K562 (cell line): ENCODE measurements at regions not wholly inside any gene's neighbourhood (a gene's known extent, or its start where the extent isn't known, plus 50 kb on each side); places are given as distances from the start of the nearest gene placed in this dataset.

Experiments used
- ATAC-seq: fragments of 200-7000 bp; cut with Tn5 transposase; 3 replicates; pipeline ENCODE4 v1.9.1; 2020; ENCODE audit warnings: moderate library complexity
- BruUV-seq: library from RNA; stranded (reverse); fragments of 400-500 nt; replicated peaks from 2 replicates; lab custom pipeline; 2021; lab: Mats Ljungman, UMichigan
- CTCF ChIA-PET: fragments of 300-600 bp; formaldehyde crosslinking; extraction: SDS; loops from one replicate; lab custom pipeline; 2021; ENCODE audit warnings: low intra/inter-chr PET ratio; lab: Yijun Ruan, JAX
- POLR2A ChIA-PET: fragments of 300-600, 350-650 bp; sonication (Branson Sonifier 250); formaldehyde crosslinking; extraction: SDS; loops from one replicate; lab custom pipeline; 2021; ENCODE audit warnings: antibody characterized with exemption, inconsistent platforms; lab: Yijun Ruan, JAX
- DNase-seq, 4 experiments: peaks; one replicate each; pipeline versions ENCODE4 v3.0.0 to v3.0.0-alpha.2; 2011 to 2018; ENCODE audit warnings: low spot score in 3 of 4, mixed read lengths in 3 of 4; ENCODE audit errors: extremely low read depth in 1 of 4
- FAIRE-seq: peaks from 2 replicates; lab custom pipeline; 2011; peaks lifted over from hg19 to GRCh38; lab: Jason Lieb, UNC
- H2AFZ ChIP-seq: 2 replicates; pipeline ENCODE4 v1.6.0; 2011; ENCODE audit warnings: low read depth, low read length, control low read depth, inconsistent platforms
- H3K27ac ChIP-seq: fragments of 200-600 bp; 3 replicates; pipeline ENCODE4 v1.8.0; 2011; ENCODE audit warnings: low read depth, mild to moderate bottlenecking, control low read depth, inconsistent platforms, low read length, moderate library complexity, mixed read lengths; ENCODE audit errors: extremely low read depth
- H3K27me3 ChIP-seq, 2 experiments: fragments of 300-600 bp in 1 of 2; 2 replicates in 1 of 2; 3 replicates in 1 of 2; pipeline versions ENCODE4 v1.6.0 to v1.8.0; 2011; ENCODE audit warnings: inconsistent platforms in 2 of 2, low read length in 2 of 2, mild to moderate bottlenecking in 1 of 2, mixed read lengths in 1 of 2, moderate library complexity in 1 of 2; ENCODE audit not compliant: control insufficient read depth in 2 of 2, insufficient read depth in 2 of 2
- H3K36me3 ChIP-seq: fragments of 300-600 bp; 3 replicates; pipeline ENCODE4 v1.8.0; 2011; ENCODE audit warnings: mild to moderate bottlenecking, low read length, inconsistent platforms; ENCODE audit not compliant: control insufficient read depth, insufficient read depth
- H3K4me1 ChIP-seq, 2 experiments: fragments of 200-600 bp in 1 of 2; replicated peaks in 1 of 2; 2 replicates in 1 of 2; 3 replicates in 1 of 2; pipeline versions ENCODE4 v1.5.1 to v1.8.0; 2011; ENCODE audit warnings: inconsistent platforms in 2 of 2, low read length in 2 of 2, mild to moderate bottlenecking in 1 of 2, mixed read lengths in 1 of 2, moderate library complexity in 1 of 2; ENCODE audit not compliant: control insufficient read depth in 2 of 2, insufficient read depth in 2 of 2
- H3K4me2 ChIP-seq: 2 replicates; pipeline ENCODE4 v1.6.1; 2011; ENCODE audit warnings: low read length, control low read depth, inconsistent platforms, mixed read lengths; ENCODE audit not compliant: insufficient read depth
- H3K4me3 ChIP-seq: fragments of 200-600 bp; sonication (generic), shearing (Covaris generic); 2 replicates; pipeline ENCODE4 v1.5.1; 2016; ENCODE audit warnings: control low read depth, inconsistent platforms
- H3K79me2 ChIP-seq: fragments of 200-600 bp; 3 replicates; pipeline ENCODE4 v1.8.0; 2011; ENCODE audit warnings: low read length, inconsistent platforms; ENCODE audit not compliant: control insufficient read depth, insufficient read depth
- H3K9ac ChIP-seq, 2 experiments: 2 replicates each; pipeline versions ENCODE4 v1.6.0 to v1.6.1; 2011; ENCODE audit warnings: low read depth in 2 of 2, low read length in 2 of 2, control low read depth in 1 of 2, inconsistent platforms in 1 of 2, mild to moderate bottlenecking in 1 of 2, mixed read lengths in 1 of 2; ENCODE audit not compliant: insufficient read depth in 1 of 2
- H3K9me1 ChIP-seq: one replicate; pipeline ENCODE4 v1.6.0; 2011; ENCODE audit warnings: inconsistent platforms, mild to moderate bottlenecking, low read length, moderate library complexity; ENCODE audit not compliant: control insufficient read depth, insufficient read depth
- H3K9me3 ChIP-seq: replicated peaks from 2 replicates; pipeline ENCODE4 v1.5.1; 2011; ENCODE audit warnings: low read depth, low read length, inconsistent platforms; ENCODE audit not compliant: control insufficient read depth, insufficient read depth
- H4K20me1 ChIP-seq: replicated peaks from 2 replicates; pipeline ENCODE4 v1.6.1; 2011; ENCODE audit warnings: low read length, inconsistent platforms, mixed read lengths; ENCODE audit not compliant: control insufficient read depth, insufficient read depth
- BDP1 ChIP-seq: IDR thresholded peaks from 3 replicates; pipeline ENCODE4 v1.6.1; 2011; ENCODE audit not compliant: insufficient read length, insufficient read depth
- CBFA2T3 ChIP-seq: fragments of 450-650 bp; IDR thresholded peaks from 2 replicates; pipeline ENCODE4 v1.6.1; 2017
- HDAC2 ChIP-seq: fragments of 450-650 bp; IDR thresholded peaks from 2 replicates; pipeline ENCODE4 v1.6.1; 2016; ENCODE audit warnings: mild to moderate bottlenecking
- HMGXB4 ChIP-seq: sonication (generic); formaldehyde crosslinking; IDR thresholded peaks from 2 replicates; pipeline ENCODE4 v1.8.1; 2023; ENCODE audit warnings: mild to moderate bottlenecking, missing genetic modification reagents
- HNRNPH1 ChIP-seq: fragments of 200-400 bp; formaldehyde crosslinking; optimal IDR thresholded peaks from 2 replicates; pipeline ENCODE3; 2017; ENCODE audit warnings: low read depth, mild to moderate bottlenecking, low read length, moderate library complexity
- ILK ChIP-seq: fragments of 450-650 bp; IDR thresholded peaks from 2 replicates; pipeline ENCODE4 v1.6.1; 2016; ENCODE audit warnings: missing genetic modification characterization, low read depth, mild to moderate bottlenecking, missing compliant biosample characterization, moderate library complexity, borderline replicate concordance
- NONO ChIP-seq, 2 experiments: fragments of 200-400 bp in 1 of 2; fragments of 450-650 bp in 1 of 2; formaldehyde crosslinking in 1 of 2; IDR thresholded peaks; 2 replicates each; pipeline ENCODE4 v1.6.1; 2017; ENCODE audit warnings: low read depth in 2 of 2, mild to moderate bottlenecking in 2 of 2, moderate library complexity in 2 of 2, low read length in 1 of 2
- SMC3 ChIP-seq: conservative IDR thresholded peaks from 2 replicates; pipeline ENCODE4 v1.6.1; 2011; ENCODE audit warnings: low read depth, low read length, improper control_type of control experiment; ENCODE audit not compliant: insufficient read depth
- ZBTB11 ChIP-seq, 3 experiments: fragments of 200-800 bp in 1 of 3; fragments of 250-450 bp in 1 of 3; fragments of 450-650 bp in 1 of 3; sonication (Bioruptor Pico) in 1 of 3; sonication (Bioruptor generic) in 1 of 3; formaldehyde crosslinking in 1 of 3; IDR thresholded peaks; 2 replicates each; pipeline versions ENCODE4 v1.6.1 to v1.8.0; 2016 to 2022; ENCODE audit warnings: mild to moderate bottlenecking in 2 of 3, missing genetic modification characterization in 2 of 3, missing compliant biosample characterization in 1 of 3, moderate library complexity in 1 of 3
- ZNF121 ChIP-seq: sonication (generic); formaldehyde crosslinking; conservative IDR thresholded peaks from 2 replicates; pipeline ENCODE4 v1.8.0; 2022; ENCODE audit warnings: missing genetic modification reagents
- ZNF124 ChIP-seq: sonication (generic); formaldehyde crosslinking; IDR thresholded peaks from 2 replicates; pipeline ENCODE4 v1.8.1; 2022; ENCODE audit warnings: missing genetic modification reagents
- ZNF398 ChIP-seq: fragments of 250-450 bp; sonication (Bioruptor Pico); IDR thresholded peaks from 2 replicates; pipeline ENCODE4 v1.8.0; 2021; ENCODE audit warnings: moderate library complexity, mild to moderate bottlenecking, inconsistent platforms
- ZNF830 ChIP-seq: fragments of 250-450 bp; sonication (Bioruptor Pico); IDR thresholded peaks from 2 replicates; pipeline ENCODE4 v1.5.0; 2021; ENCODE audit warnings: mild to moderate bottlenecking
- WGBS: fragments of 100-300 bp; shearing (Covaris generic); methylation state at CpG from one replicate; pipeline ENCODE4 v1.1.6; 2016; ENCODE audit warnings: low coverage, mixed read lengths; ENCODE audit not compliant: insufficient coverage; ENCODE audit errors: missing lambda C conversion rate; 5-methylcytosine and 5-hydroxymethylcytosine counted together
- in situ Hi-C: fragments of 300-500 bp; cut with MboI; formaldehyde crosslinking; loops from 4 replicates; pipeline ENCODE4 v1.15.0; 2018; ENCODE audit warnings: inconsistent platforms, mixed read lengths
- intact Hi-C: fragments of 100-400 bp; cut with micrococcal nuclease; formaldehyde crosslinking; loops from 2 replicates; pipeline ENCODE4 v1.14.2; 2022
- TF ChIP-seq, protein P1 (sequence below): fragments of 450-650 bp; IDR thresholded peaks from 2 replicates; pipeline ENCODE4 v1.6.1; 2016; ENCODE audit warnings: antibody characterized with exemption

DNA sequence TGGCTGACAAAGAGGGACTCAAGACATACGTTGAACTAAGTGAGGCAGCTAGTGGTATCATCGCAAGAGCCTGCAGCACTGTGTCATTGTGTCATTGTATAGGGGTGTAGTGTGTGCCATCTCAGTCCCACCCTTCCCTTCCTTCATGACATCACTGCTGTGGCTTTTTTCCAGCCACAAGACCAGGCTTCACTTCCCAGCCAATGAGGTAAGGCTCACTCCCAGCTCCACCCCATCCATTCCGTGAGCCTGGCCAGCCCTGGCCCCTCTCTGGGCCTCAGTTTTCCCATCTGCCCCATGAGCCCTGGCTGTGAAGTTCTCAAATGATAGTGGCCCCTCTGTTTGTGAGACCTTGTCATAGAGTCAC lies 134.3 kb upstream of the ZMIZ1 start:
- Histone ChIP-seq H3K4me2 (no peak overlapping the region), H3K9me1 (no peaks in the 10 kb centered on the region), H3K79me2 (no peaks in the 10 kb centered on the region), H3K9ac (no peak overlapping the region), H2AFZ (no peak overlapping the region), H3K4me1 (peaks cover 9 to 17% of the 10 kb centered on the region in 2 experiments), H3K27me3 (peaks cover 37 to 64% of the 10 kb centered on the region in 2 experiments), H3K4me3 (no peak overlapping the region), H3K9me3 (no peaks in the 10 kb centered on the region), H4K20me1 (no peaks in the 10 kb centered on the region; the same call in none of the 2 replicates), H3K27ac (no peak overlapping the region), H3K36me3 (no peaks in the 10 kb centered on the region)
- ChIA-PET CTCF (no interaction called here), POLR2A (interaction anchor here (0.6 to 1.5 kb wide), 3 partner anchors 16 to 310 kb away, joined by 3 to 5 read pairs (median 3); no protein-coding TSS in a partner anchor)
- peak; percentile 54 for FAIRE-seq
- in situ Hi-C loops: no loop called here
- DNase-seq: no peak
- no peak for ATAC-seq
- BruUV-seq: no TSS peak
- intact Hi-C loops: no loop called here
- 5% methylated on average over 3 of the region's 3 CpGs for WGBS
- TF ChIP-seq CBFA2T3: no peak
- TF ChIP-seq ZNF124 (CRISPR knock-in tag): no peak
- no peak for TF ChIP-seq HNRNPH1
- TF ChIP-seq, protein P1, sequence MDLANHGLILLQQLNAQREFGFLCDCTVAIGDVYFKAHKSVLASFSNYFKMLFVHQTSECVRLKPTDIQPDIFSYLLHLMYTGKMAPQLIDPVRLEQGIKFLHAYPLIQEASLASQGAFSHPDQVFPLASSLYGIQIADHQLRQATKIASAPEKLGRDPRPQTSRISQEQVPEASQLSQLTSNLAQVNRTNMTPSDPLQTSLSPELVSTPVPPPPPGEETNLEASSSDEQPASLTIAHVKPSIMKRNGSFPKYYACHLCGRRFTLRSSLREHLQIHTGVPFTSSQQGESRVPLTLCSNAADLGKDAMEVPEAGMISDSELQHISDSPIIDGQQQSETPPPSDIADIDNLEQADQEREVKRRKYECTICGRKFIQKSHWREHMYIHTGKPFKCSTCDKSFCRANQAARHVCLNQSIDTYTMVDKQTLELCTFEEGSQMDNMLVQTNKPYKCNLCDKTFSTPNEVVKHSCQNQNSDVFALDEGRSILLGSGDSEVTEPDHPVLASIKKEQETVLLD: no peak
- no peak for TF ChIP-seq ZNF398 (CRISPR knock-in tag)
- TF ChIP-seq HMGXB4 (CRISPR knock-in tag): no peak
- no peak for TF ChIP-seq BDP1
- TF ChIP-seq ZNF830 (CRISPR knock-in tag): no peak
- TF ChIP-seq ZNF121 (CRISPR knock-in tag): no peak
- TF ChIP-seq SMC3: no peak
- TF ChIP-seq ILK (tag): no peak
- TF ChIP-seq HDAC2: no peak
- TF ChIP-seq ZBTB11 (CRISPR knock-in tag; IDR thresholded peaks at IDR 0.05): no peak
- no peak for TF ChIP-seq NONO (IDR thresholded peaks at IDR 0.05; ENCODE audit: low read depth in 2 of 2, low read length in 1 of 2)
